COLO829 (cell line): ENCODE measurements at regions not wholly inside any gene's neighbourhood (a gene's known extent, or its start where the extent isn't known, plus 50 kb on each side); places are given as distances from the start of the nearest gene placed in this dataset.
"Not testable (repeated sequence)": the region's sequence is repeated elsewhere in the genome, so short reads cannot be mapped to it uniquely, and the experiment has no call there.

Experiments
- DNase-seq: peaks from one replicate; pipeline ENCODE4 v3.0.0; 2012; ENCODE audit warnings: low spot score

- DNase-seq, result peak; percentile 0
Measured at GRCh38 chrX:142804085-142804484, 221.6 kb upstream of the SPANXN4 start.

DNA sequence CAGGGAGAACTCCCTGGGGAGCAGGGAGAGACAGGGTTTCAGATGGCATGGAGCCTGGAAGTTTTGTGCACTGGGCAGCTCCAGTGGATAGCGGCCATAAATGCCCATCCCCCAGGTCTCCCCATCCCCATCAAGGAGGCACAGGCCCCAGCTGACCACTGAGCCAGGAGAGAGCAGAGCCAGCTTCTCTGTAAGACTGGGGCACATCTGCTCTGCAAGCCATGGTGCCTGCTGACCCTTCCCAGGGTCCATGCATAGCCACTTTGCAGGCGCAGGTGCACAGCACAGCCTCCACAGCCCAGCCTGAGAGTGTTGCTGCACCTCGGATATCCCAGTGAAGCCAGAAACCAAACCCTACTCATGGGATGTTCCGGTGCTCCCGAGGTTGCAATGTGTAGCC is 206.3 kb upstream of the SPANXN4 start:
- DNase-seq, result no peak

GRCh38 chrX:142828129-142828528 is 197.6 kb upstream of the SPANXN4 start:
- DNase-seq, result no peak

- no peak for DNase-seq
Measured at GRCh38 chrX:142831961-142832530, 193.7 kb upstream of the SPANXN4 start.

- no peak for DNase-seq
Measured at GRCh38 chrX:142854970-142855369, 170.8 kb upstream of the SPANXN4 start.

DNA sequence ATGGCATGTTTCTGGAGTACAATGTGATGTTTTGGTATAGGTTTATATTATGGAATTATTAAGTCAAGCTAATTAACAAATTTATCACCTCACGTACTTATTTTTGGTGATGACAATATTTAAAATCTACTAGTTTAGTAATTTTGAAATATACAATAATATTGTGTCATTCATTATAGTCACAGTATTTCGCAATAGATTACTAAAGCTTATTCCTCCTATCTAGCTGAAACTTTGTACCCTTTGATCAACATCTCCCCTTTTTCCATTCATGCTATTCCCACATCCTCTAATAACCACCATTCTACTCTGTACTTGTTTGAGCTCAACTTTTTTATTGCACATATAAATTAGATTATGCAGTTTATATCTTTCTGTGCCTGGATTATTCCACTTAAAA is 164.8 kb upstream of the SPANXN4 start:
- no peak for DNase-seq

GRCh38 chrX:142861557-142861956 is 164.2 kb upstream of the SPANXN4 start:
- no peak for DNase-seq

DNA sequence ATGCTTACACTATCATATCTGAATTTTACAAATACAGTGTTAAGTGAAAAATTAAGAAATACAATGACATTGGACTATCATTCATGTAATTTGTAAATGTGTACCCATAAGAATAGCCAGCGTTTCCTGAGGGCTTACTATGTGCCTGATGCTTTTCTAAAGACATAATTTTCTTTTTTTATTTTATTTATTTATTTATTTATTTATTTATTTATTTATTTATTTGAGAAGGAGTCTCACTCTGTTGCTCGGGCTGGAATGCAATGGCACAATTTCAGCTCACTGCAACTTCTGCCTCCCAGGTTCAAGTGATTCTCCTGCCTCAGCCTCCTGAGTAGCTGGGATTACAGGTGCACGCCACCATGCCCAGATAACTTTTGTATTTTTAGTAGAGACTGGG is 159.5 kb upstream of the SPANXN4 start:
- DNase-seq, result not testable (repeated sequence)

DNA sequence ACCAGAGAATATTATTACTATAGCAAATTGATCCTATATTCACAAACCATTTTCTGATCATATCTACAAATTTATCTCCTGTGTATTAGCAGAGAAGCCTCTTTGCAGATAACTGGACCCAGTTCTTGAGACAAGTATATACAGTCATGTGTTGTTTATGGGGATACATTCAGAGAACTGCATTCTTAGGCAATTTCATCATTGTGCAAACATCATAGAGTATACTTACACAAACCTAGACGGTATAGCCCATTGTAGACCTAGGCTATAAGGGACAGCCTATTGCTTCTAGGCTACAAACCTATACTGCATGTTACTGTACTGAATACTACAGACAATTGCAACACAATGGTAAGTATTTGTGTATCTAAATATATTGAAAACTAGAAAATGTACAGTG is 152.5 kb upstream of the SPANXN4 start:
- no peak for DNase-seq

DNA sequence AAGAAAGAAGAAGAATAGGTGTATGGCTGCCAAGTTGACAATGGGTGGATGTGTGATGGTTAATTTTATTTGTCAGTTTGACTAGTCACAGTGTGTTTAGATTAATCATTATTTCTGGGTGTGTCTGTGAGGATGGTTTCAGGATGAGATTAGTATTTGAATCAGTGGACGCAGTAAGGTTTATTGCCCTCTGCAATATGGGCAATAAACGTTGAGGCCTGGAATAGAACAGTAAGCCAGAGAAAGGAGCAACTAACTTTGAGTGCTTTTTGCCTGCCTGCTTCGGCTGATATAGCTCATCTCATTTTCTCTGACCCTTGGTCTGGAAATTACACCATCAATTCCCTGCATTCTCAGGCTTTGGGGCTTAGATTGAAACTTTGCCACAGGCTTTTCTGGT is 140.8 kb upstream of the SPANXN4 start:
- no peak for DNase-seq

GRCh38 chrX:142891046-142891445 is 134.7 kb upstream of the SPANXN4 start:
- DNase-seq, result no peak

GRCh38 chrX:142898164-142898563 is 127.6 kb upstream of the SPANXN4 start:
- DNase-seq, result no peak

DNA sequence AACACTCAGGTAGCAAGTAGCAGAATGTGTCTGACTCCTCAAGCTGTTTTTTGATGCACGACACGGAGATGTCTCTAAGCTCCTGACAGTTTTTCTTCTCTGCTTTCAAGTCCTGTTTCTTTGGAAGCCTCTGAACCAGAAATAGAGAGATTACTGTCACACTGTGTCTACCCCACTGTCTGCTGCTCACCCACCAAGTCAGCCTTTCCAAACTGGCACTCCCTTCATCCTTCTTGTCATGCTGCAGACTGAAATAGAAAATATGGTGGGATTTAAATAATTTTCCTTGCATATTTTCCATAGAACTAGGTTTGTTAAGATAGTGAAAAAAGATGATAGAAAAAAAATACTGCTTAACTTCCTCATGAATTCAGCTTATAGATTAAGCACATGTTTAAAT is 102.5 kb upstream of the SPANXN4 start:
- no peak for DNase-seq

DNA sequence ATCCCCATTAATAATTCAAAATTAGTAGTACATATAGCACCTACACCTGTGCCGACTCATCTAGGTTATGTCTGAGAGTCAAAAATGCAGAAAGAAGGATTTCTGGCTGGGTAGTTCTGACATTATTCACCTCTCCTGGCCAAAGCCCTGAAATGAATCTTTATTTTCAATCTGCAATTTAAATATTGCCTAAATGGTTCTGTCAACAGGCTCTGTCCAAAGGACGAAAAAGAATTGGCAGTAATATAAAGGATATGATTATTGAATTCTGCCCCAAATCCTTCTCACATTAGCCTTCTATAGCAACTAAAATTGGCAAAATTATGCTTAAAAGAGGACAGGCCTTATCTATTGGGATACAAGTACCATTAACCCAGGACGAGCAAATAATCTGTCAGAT is 86.9 kb upstream of the SPANXN4 start:
- DNase-seq, result no peak

- not testable (repeated sequence) for DNase-seq
Measured at GRCh38 chrX:142972147-142972809, 53.5 kb upstream of the SPANXN4 start.
